Lung microvascular endothelial cell (primary cell): ENCODE measurements at regions not wholly inside any gene's neighbourhood (a gene's known extent, or its start where the extent isn't known, plus 50 kb on each side); places are given as distances from the start of the nearest gene placed in this dataset.
"Not testable (repeated sequence)": the region's sequence is repeated elsewhere in the genome, so short reads cannot be mapped to it uniquely, and the experiment has no call there.

Source experiments
- DNase-seq, 2 donors: peaks; one replicate each; pipeline versions ENCODE4 v3.0.0 to v3.0.0-alpha.2; 2010; ENCODE audit warnings: low read depth in 2 of 2

- DNase-seq, result not testable (repeated sequence)
These were observed 151.7 kb downstream of the TMEM121 start for GRCh38 chr14:105678057-105678456.

- not testable (repeated sequence) for DNase-seq
These were observed 152.9 kb downstream of the TMEM121 start for GRCh38 chr14:105678996-105679958.

GRCh38 chr14:105679959-105680735, 153.8 kb downstream of the TMEM121 start:
- not testable (repeated sequence) for DNase-seq

- DNase-seq, result not testable (repeated sequence)
These were observed 154.3 kb downstream of the TMEM121 start for GRCh38 chr14:105680736-105681098.

GRCh38 chr14:105681606-105682185, 155.3 kb downstream of the TMEM121 start:
- DNase-seq, result not testable (repeated sequence)

- not testable (repeated sequence) for DNase-seq
These were observed 156.1 kb downstream of the TMEM121 start for GRCh38 chr14:105682442-105682841.

- DNase-seq, result no peak
These were observed 156.7 kb downstream of the TMEM121 start for GRCh38 chr14:105682956-105683570.

GRCh38 chr14:105684056-105684455, 157.7 kb downstream of the TMEM121 start:
- not testable (repeated sequence) for DNase-seq

GRCh38 chr14:105684597-105684996, 158.2 kb downstream of the TMEM121 start:
- not testable (repeated sequence) for DNase-seq

GRCh38 chr14:105685003-105685402, 158.6 kb downstream of the TMEM121 start:
- no peak for DNase-seq

- DNase-seq, result not testable (repeated sequence)
These were observed 159.2 kb downstream of the TMEM121 start for GRCh38 chr14:105685605-105686004.

GRCh38 chr14:105686050-105686449, 159.7 kb downstream of the TMEM121 start:
- not testable (repeated sequence) for DNase-seq

GRCh38 chr14:105686462-105687170, 160.2 kb downstream of the TMEM121 start:
- DNase-seq, result not testable (repeated sequence)

- DNase-seq, result not testable (repeated sequence)
These were observed 161.0 kb downstream of the TMEM121 start for GRCh38 chr14:105687171-105688022.

GRCh38 chr14:105688023-105688351, 161.6 kb downstream of the TMEM121 start:
- DNase-seq, result not testable (repeated sequence)

- DNase-seq, result not testable (repeated sequence)
These were observed 162.4 kb downstream of the TMEM121 start for GRCh38 chr14:105688664-105689221.

GRCh38 chr14:105689722-105690121, 163.3 kb downstream of the TMEM121 start:
- DNase-seq, result no peak

- DNase-seq, result no peak
These were observed 164.3 kb downstream of the TMEM121 start for GRCh38 chr14:105690671-105691070.

GRCh38 chr14:105691321-105692109, 165.1 kb downstream of the TMEM121 start:
- not testable (repeated sequence) for DNase-seq
